Astrocyte of the spinal cord (primary cell): ENCODE measurements at regions not wholly inside any gene's neighbourhood (a gene's known extent, or its start where the extent isn't known, plus 50 kb on each side); places are given as distances from the start of the nearest gene placed in this dataset.

Experiments
- DNase-seq: peaks from one replicate; pipeline ENCODE4 v3.0.0; 2011; ENCODE audit warnings: low read depth, low spot score
- H3K4me3 ChIP-seq: 2 replicates; pipeline ENCODE4 v1.5.1; 2011; ENCODE audit warnings: low read depth, mild to moderate bottlenecking, low read length, moderate library complexity
- CTCF ChIP-seq: IDR thresholded peaks from 2 replicates; pipeline ENCODE4 v1.5.1; 2012; ENCODE audit warnings: low read depth, mild to moderate bottlenecking, low read length, inconsistent platforms
- in situ Hi-C: cut with HindIII; loops from 2 replicates; pipeline ENCODE4 v1.10.0; 2017; ENCODE audit warnings: low sequenced_read_pairs

- DNase-seq = no peak
- no peak overlapping the region for H3K4me3 ChIP-seq
- TF ChIP-seq CTCF = no peak
- in situ Hi-C loops = no loop called here
Observed at GRCh38 chr16:35305476-35305875, 1846.1 kb downstream of the TP53TG3F start.

DNA sequence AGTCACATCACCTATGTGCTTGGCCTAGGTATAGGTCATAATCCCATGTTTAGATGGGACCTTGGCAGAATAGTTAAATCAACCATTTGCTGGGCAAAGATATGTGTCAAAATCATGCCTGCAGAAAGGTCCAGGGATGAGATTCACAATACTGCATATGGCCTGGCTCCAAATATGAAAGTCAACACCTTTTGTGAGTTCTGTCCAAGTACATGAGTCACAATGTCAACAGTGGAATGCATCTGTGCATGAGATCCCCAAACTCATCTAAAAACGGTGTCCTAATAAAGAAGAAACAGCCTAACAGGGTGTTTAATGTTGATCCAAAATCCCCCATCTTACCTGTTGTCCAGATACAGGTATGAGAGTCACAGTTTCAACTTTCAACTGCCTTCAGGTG, 1847.5 kb downstream of the TP53TG3F start:
- in situ Hi-C loops = no loop called here
- DNase-seq = no peak
- no peak overlapping the region for H3K4me3 ChIP-seq
- TF ChIP-seq CTCF = no peak

- in situ Hi-C loops = no loop called here
- no peak for DNase-seq
- TF ChIP-seq CTCF = no peak
- H3K4me3 ChIP-seq = no peak overlapping the region
Observed at GRCh38 chr16:35308674-35309073, 1849.3 kb downstream of the TP53TG3F start.

GRCh38 chr16:35310999-35311398, 1851.6 kb downstream of the TP53TG3F start:
- no peak for TF ChIP-seq CTCF
- DNase-seq = no peak
- in situ Hi-C loops = no loop called here
- no peak overlapping the region for H3K4me3 ChIP-seq

DNA sequence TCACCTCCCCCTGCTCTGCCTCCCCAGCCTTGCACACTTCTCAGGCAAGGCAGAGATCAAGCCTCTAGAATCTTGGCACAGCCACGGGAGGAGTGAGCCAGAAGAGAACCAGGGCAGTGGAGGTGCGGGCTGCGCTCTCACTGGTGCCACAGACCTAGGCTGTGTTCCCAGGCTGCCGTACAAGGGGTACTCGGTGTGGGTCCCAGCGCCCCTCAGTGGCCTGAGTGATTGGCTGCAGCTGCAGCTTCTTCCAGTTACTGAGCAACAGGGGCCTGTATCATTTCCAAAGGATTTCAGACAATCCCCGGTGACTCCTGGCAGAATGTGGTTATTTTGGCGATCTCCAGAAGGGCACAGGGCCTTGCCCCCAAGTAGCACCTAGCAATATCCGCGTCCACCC, 1852.1 kb downstream of the TP53TG3F start:
- no peak for DNase-seq
- in situ Hi-C loops = no loop called here
- no peak for TF ChIP-seq CTCF
- H3K4me3 ChIP-seq = no peak overlapping the region

DNA sequence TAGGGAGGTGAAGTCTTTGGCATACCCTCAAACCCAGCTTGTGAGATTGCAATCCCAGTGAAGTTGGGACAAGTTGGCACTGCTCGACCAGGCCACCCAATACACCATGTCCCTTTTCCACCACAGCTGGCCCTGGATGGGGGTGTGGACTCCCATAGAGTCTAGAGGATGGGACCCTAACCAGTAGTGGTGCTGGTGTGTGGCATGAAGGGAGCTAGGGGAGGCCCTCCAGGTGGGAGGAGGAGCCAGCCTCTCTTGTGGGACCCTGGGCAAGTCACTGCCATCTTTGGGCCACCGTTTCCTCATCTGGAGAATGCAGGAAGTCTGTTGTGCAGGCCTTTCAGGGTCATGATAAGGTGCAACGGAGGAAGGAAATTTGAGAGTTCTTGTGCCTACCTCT, 1854.9 kb downstream of the TP53TG3F start:
- TF ChIP-seq CTCF = no peak
- in situ Hi-C loops = no loop called here
- H3K4me3 ChIP-seq = no peak overlapping the region
- DNase-seq = no peak
